Naive thymus-derived CD4-positive, alpha-beta T cell (primary cell): ENCODE measurements at regions not wholly inside any gene's neighbourhood (a gene's known extent, or its start where the extent isn't known, plus 50 kb on each side); places are given as distances from the start of the nearest gene placed in this dataset.
A peak's percentile ranks its signal among the peaks of the same experiment; 100 is the strongest.

Source experiments
- ATAC-seq: fragments of 150-1000 bp; cut with Tn5 transposase; 2 replicates; pipeline ENCODE4 v1.10.0; 2021; ENCODE audit warnings: mild to moderate bottlenecking, moderate library complexity
- CTCF ChIA-PET: fragments of 350-600 bp; sonication (Branson Sonifier 250); formaldehyde crosslinking; loops from one replicate; lab custom pipeline; 2021; ENCODE audit warnings: antibody characterized with exemption; lab: Charles Lee
- POLR2A ChIA-PET: fragments of 350-600 bp; sonication (Branson Sonifier 250); formaldehyde crosslinking; loops from one replicate; lab custom pipeline; 2021; ENCODE audit warnings: antibody characterized with exemption, inconsistent platforms; lab: Charles Lee
- DNase-seq, 9 donors: peaks; one replicate each; pipeline versions ENCODE4 v3.0.0 to v3.0.0-alpha.2; 2020 to 2022; ENCODE audit warnings: mixed read lengths in 1 of 9
- H3K27ac ChIP-seq: one replicate; pipeline ENCODE4 v1.7.0; 2013; ENCODE audit warnings: mild to moderate bottlenecking, low read depth, low read length, moderate library complexity
- H3K27me3 ChIP-seq, 2 donors: one replicate each; pipeline ENCODE4 v1.7.0; 2013; ENCODE audit warnings: low read length in 2 of 2, mild to moderate bottlenecking in 2 of 2, moderate library complexity in 2 of 2; ENCODE audit not compliant: control insufficient read depth in 2 of 2, insufficient read depth in 2 of 2
- H3K36me3 ChIP-seq, 3 experiments: 1 replicate in 2 of 3; 2 replicates in 1 of 3; pipeline ENCODE4 v1.7.0; 2013; ENCODE audit warnings: low read length in 3 of 3, mild to moderate bottlenecking in 3 of 3, moderate library complexity in 1 of 3; ENCODE audit not compliant: insufficient read depth in 3 of 3, control insufficient read depth in 2 of 3
- H3K4me1 ChIP-seq, 2 donors: one replicate each; pipeline ENCODE4 v1.7.0; 2013; ENCODE audit warnings: low read length in 2 of 2, mild to moderate bottlenecking in 2 of 2, moderate library complexity in 1 of 2; ENCODE audit not compliant: control insufficient read depth in 2 of 2, insufficient read depth in 2 of 2
- H3K4me3 ChIP-seq: 2 replicates; pipeline ENCODE4 v1.7.0; 2013; ENCODE audit warnings: mild to moderate bottlenecking, low read length
- H3K9me3 ChIP-seq, 3 experiments: 1 replicate in 2 of 3; 2 replicates in 1 of 3; pipeline ENCODE4 v1.7.0; 2013; ENCODE audit warnings: low read length in 3 of 3; ENCODE audit not compliant: control insufficient read depth in 2 of 3
- H3K27ac Mint-ChIP-seq, 9 donors: one replicate each; pipeline ENCODE4 v1.8.0; 2020 to 2022; ENCODE audit warnings: mixed read lengths in 9 of 9, mild to moderate bottlenecking in 8 of 9, moderate library complexity in 5 of 9, inconsistent platforms in 2 of 9
- H3K27me3 Mint-ChIP-seq, 5 donors: one replicate each; pipeline ENCODE4 v1.8.0; 2021 to 2022; ENCODE audit warnings: mixed read lengths in 5 of 5, mild to moderate bottlenecking in 1 of 5
- H3K36me3 Mint-ChIP-seq, 5 donors: one replicate each; pipeline ENCODE4 v1.8.0; 2020 to 2022; ENCODE audit warnings: mixed read lengths in 5 of 5, mild to moderate bottlenecking in 3 of 5, inconsistent platforms in 1 of 5
- H3K4me1 Mint-ChIP-seq, 7 donors: one replicate each; pipeline ENCODE4 v1.8.0; 2020 to 2022; ENCODE audit warnings: mixed read lengths in 7 of 7, mild to moderate bottlenecking in 3 of 7, inconsistent platforms in 1 of 7
- H3K4me3 Mint-ChIP-seq, 10 donors: one replicate each; pipeline ENCODE4 v1.8.0; 2020 to 2022; ENCODE audit warnings: mild to moderate bottlenecking in 10 of 10, mixed read lengths in 10 of 10, moderate library complexity in 6 of 10, inconsistent platforms in 2 of 10
- H3K9me3 Mint-ChIP-seq, 11 donors: one replicate each; pipeline ENCODE4 v1.8.0; 2020 to 2022; ENCODE audit warnings: mixed read lengths in 11 of 11, mild to moderate bottlenecking in 4 of 11, inconsistent platforms in 1 of 11, moderate library complexity in 1 of 11
- intact Hi-C, 2 donors: fragments of 100-400 bp; cut with micrococcal nuclease; formaldehyde crosslinking; loops; one replicate each; pipeline ENCODE4 v1.15.1; 2023

GRCh38 chr16:59355704-59356103 is 621.6 kb upstream of the GOT2 start:
- ATAC-seq (no peak), DNase-seq (no peak)
- H3K27ac ChIP-seq, result no peak overlapping the region
- H3K27me3 Mint-ChIP-seq, result no peaks in the 10 kb centered on the region
- peaks cover 0 to 14% (median 2%) of the 10 kb centered on the region in 11 donors for H3K9me3 Mint-ChIP-seq
- no peaks in the 10 kb centered on the region for H3K27me3 ChIP-seq
- intact Hi-C loops, result no loop called here
- no peaks in the 10 kb centered on the region for H3K36me3 ChIP-seq
- no peaks in the 10 kb centered on the region for H3K4me1 ChIP-seq
- no peak overlapping the region for H3K4me3 Mint-ChIP-seq
- H3K36me3 Mint-ChIP-seq, result no peaks in the 10 kb centered on the region
- ChIA-PET POLR2A (no interaction called here), CTCF (no interaction called here)
- no peak overlapping the region for H3K27ac Mint-ChIP-seq
- no peak overlapping the region for H3K4me3 ChIP-seq
- H3K4me1 Mint-ChIP-seq, result no peaks in the 10 kb centered on the region
- H3K9me3 ChIP-seq, result no peaks in the 10 kb centered on the region

DNA sequence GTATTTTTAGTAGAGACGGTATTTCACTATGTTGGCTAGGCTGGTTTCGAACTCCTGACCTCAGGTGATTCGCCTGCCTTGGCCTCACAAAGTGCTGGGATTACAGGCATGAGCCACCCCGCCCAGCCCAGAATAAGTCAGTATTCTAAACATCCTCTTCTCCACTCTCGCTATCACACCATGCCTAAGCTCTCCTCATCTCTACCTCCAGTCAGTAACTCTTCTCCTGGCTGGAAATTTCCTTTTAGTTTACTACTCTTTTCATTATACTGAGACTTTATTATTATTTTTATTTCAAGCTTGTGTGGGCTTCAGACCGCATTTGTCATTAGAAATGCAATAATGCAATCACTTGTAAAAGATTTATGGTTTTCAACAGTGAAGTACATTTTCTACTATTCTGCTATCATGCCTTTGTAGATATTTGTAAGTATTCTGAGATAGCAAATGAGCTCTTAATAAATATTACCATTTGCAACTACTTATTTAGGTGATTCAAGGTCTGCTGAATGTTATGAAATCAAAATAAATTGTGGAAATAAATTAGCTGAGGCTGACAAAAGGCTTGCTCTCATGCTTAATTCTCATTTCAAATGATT is 617.3 kb upstream of the GOT2 start:
- Mint-ChIP-seq H3K36me3 (no peaks in the 10 kb centered on the region), H3K27ac (no peak overlapping the region), H3K27me3 (no peaks in the 10 kb centered on the region), H3K4me1 (no peaks in the 10 kb centered on the region), H3K9me3 (peaks cover 0 to 14% (median 2%) of the 10 kb centered on the region in 11 donors), H3K4me3 (no peak overlapping the region)
- no peaks in the 10 kb centered on the region for H3K4me1 ChIP-seq
- H3K27me3 ChIP-seq, result no peaks in the 10 kb centered on the region
- no peak overlapping the region for H3K27ac ChIP-seq
- DNase-seq (no peak), ATAC-seq (no peak)
- POLR2A ChIA-PET, result no interaction called here
- H3K36me3 ChIP-seq, result no peaks in the 10 kb centered on the region
- no peak overlapping the region for H3K4me3 ChIP-seq
- intact Hi-C loops, result no loop called here
- no peaks in the 10 kb centered on the region for H3K9me3 ChIP-seq
- CTCF ChIA-PET, result no interaction called here

DNA sequence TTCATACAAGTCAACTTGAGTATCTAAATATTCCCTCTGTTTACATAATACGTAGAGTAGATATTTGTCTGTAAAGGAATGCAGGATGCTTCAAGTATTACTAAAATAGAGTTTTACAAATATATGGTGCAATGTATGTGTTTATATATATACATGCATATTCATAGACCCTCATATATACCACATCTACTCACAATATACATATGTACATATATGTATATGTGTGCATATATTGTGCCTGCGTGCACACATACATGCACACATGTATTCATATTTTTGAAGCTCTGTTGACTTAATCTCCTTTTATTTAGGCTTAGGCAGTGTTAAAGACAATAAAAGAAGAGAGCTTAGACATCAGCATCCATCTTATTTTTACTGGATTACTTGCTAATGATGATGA is 616.6 kb upstream of the GOT2 start:
- Mint-ChIP-seq H3K36me3 (no peaks in the 10 kb centered on the region), H3K4me3 (no peak overlapping the region), H3K27ac (no peak overlapping the region), H3K4me1 (no peaks in the 10 kb centered on the region), H3K9me3 (peaks cover 0 to 14% (median 2%) of the 10 kb centered on the region in 11 donors), H3K27me3 (no peaks in the 10 kb centered on the region)
- H3K36me3 ChIP-seq, result no peaks in the 10 kb centered on the region
- ATAC-seq (no peak), DNase-seq (no peak)
- no peaks in the 10 kb centered on the region for H3K9me3 ChIP-seq
- no peak overlapping the region for H3K4me3 ChIP-seq
- ChIA-PET POLR2A (no interaction called here), CTCF (no interaction called here)
- no peaks in the 10 kb centered on the region for H3K4me1 ChIP-seq
- intact Hi-C loops, result no loop called here
- H3K27me3 ChIP-seq, result no peaks in the 10 kb centered on the region
- no peak overlapping the region for H3K27ac ChIP-seq

- Mint-ChIP-seq H3K27me3 (no peaks in the 10 kb centered on the region), H3K9me3 (peaks cover 0 to 11% (median 0%) of the 10 kb centered on the region in 11 donors), H3K36me3 (no peaks in the 10 kb centered on the region), H3K4me1 (no peaks in the 10 kb centered on the region), H3K4me3 (no peak overlapping the region), H3K27ac (no peak overlapping the region)
- Histone ChIP-seq H3K27me3 (no peaks in the 10 kb centered on the region), H3K9me3 (no peaks in the 10 kb centered on the region), H3K27ac (no peak overlapping the region), H3K4me1 (no peaks in the 10 kb centered on the region), H3K4me3 (no peak overlapping the region), H3K36me3 (no peaks in the 10 kb centered on the region)
- DNase-seq (no peak), ATAC-seq (no peak)
- intact Hi-C loops, result loop anchor here in 1 of 2 donors (10.0 kb wide), 1 partner anchor 148 kb away; no protein-coding TSS in a partner anchor
- ChIA-PET CTCF (no interaction called here), POLR2A (no interaction called here)
Measured at GRCh38 chr16:59342669-59343068, 608.6 kb upstream of the GOT2 start.

- no peaks in the 10 kb centered on the region for H3K36me3 Mint-ChIP-seq
- H3K27ac Mint-ChIP-seq, result no peak overlapping the region
- intact Hi-C loops, result loop anchor here in 1 of 2 donors (10.0 kb wide), 1 partner anchor 147 kb away; no protein-coding TSS in a partner anchor
- H3K27ac ChIP-seq, result no peak overlapping the region
- peaks cover 0 to 19% (median 0%) of the 10 kb centered on the region in 11 donors for H3K9me3 Mint-ChIP-seq
- no peaks in the 10 kb centered on the region for H3K9me3 ChIP-seq
- H3K27me3 Mint-ChIP-seq, result peaks cover 0 to 5% (median 0%) of the 10 kb centered on the region in 5 donors
- no peak for DNase-seq
- ATAC-seq, result no peak
- POLR2A ChIA-PET, result no interaction called here
- H3K4me3 Mint-ChIP-seq, result no peak overlapping the region
- CTCF ChIA-PET, result no interaction called here
- no peaks in the 10 kb centered on the region for H3K4me1 Mint-ChIP-seq
- no peaks in the 10 kb centered on the region for H3K36me3 ChIP-seq
- no peaks in the 10 kb centered on the region for H3K4me1 ChIP-seq
- H3K27me3 ChIP-seq, result no peaks in the 10 kb centered on the region
- H3K4me3 ChIP-seq, result no peak overlapping the region
Measured at GRCh38 chr16:59341368-59341767, 607.3 kb upstream of the GOT2 start.

DNA sequence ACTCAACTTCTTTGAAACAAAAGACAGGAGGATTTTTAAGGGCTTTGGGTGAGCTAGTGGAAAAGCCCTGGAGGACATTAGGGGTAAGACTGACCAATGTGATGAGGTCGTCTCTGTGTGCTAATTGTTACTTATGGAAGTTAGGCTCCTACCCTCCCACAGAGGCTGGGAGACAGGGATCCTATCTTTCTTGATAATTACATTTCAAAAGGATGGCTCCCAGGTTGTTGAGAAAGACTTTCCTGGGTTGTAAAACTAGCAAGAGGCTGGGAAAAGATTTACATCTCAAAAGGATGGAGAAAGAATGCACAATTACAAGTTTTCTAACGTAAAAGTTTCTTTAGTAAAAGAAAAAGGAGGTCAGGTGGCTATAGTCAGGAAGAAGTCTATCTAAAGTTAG is 605.8 kb upstream of the GOT2 start:
- Histone ChIP-seq H3K4me3 (no peak overlapping the region), H3K36me3 (no peaks in the 10 kb centered on the region), H3K27me3 (no peaks in the 10 kb centered on the region), H3K27ac (no peak overlapping the region), H3K9me3 (no peaks in the 10 kb centered on the region), H3K4me1 (no peaks in the 10 kb centered on the region)
- Mint-ChIP-seq H3K4me1 (no peaks in the 10 kb centered on the region), H3K4me3 (no peak overlapping the region), H3K27me3 (peaks cover 0 to 5% (median 0%) of the 10 kb centered on the region in 5 donors), H3K27ac (no peak overlapping the region), H3K9me3 (peaks cover 0 to 18% (median 0%) of the 10 kb centered on the region in 11 donors), H3K36me3 (no peaks in the 10 kb centered on the region)
- ChIA-PET POLR2A (no interaction called here), CTCF (no interaction called here)
- DNase-seq (no peak), ATAC-seq (no peak)
- intact Hi-C loops, result loop anchor here in 1 of 2 donors (10.0 kb wide), 1 partner anchor 145 kb away; no protein-coding TSS in a partner anchor

GRCh38 chr16:59336136-59336695 is 602.1 kb upstream of the GOT2 start:
- intact Hi-C loops, result no loop called here
- H3K36me3 ChIP-seq, result no peaks in the 10 kb centered on the region
- H3K9me3 ChIP-seq, result no peaks in the 10 kb centered on the region
- H3K27ac Mint-ChIP-seq, result peak overlapping the region in 1 of 9 donors; percentile 33
- H3K4me1 ChIP-seq, result no peaks in the 10 kb centered on the region
- POLR2A ChIA-PET, result no interaction called here
- CTCF ChIA-PET, result no interaction called here
- DNase-seq, result no peak
- no peak overlapping the region for H3K4me3 ChIP-seq
- H3K36me3 Mint-ChIP-seq, result no peaks in the 10 kb centered on the region
- H3K4me3 Mint-ChIP-seq, result no peak overlapping the region
- peaks cover 0 to 26% (median 6%) of the 10 kb centered on the region in 11 donors for H3K9me3 Mint-ChIP-seq
- H3K27me3 ChIP-seq, result no peaks in the 10 kb centered on the region
- ATAC-seq, result no peak
- H3K4me1 Mint-ChIP-seq, result no peaks in the 10 kb centered on the region
- H3K27me3 Mint-ChIP-seq, result peaks cover 0 to 5% (median 0%) of the 10 kb centered on the region in 5 donors
- no peak overlapping the region for H3K27ac ChIP-seq
